K562 (cell line): ENCODE measurements at regions not wholly inside any gene's neighbourhood (a gene's known extent, or its start where the extent isn't known, plus 50 kb on each side); places are given as distances from the start of the nearest gene placed in this dataset.

Experiments
- ESRRA ChIP-seq: fragments of 450-650 bp; IDR thresholded peaks from 2 replicates; pipeline ENCODE4 v1.6.1; 2014; ENCODE audit warnings: low read depth, mild to moderate bottlenecking, moderate library complexity, borderline replicate concordance
- FOXM1 ChIP-seq, 2 experiments: fragments of 450-650 bp in 1 of 2; sonication (generic) in 1 of 2; formaldehyde crosslinking in 1 of 2; IDR thresholded peaks; 2 replicates each; pipeline versions ENCODE4 v1.6.1 to v1.9.0; 2017 to 2022; ENCODE audit warnings: low read depth in 2 of 2, mild to moderate bottlenecking in 2 of 2, missing genetic modification reagents in 1 of 2, moderate library complexity in 1 of 2
- GTF3C2 ChIP-seq: IDR thresholded peaks from 3 replicates; pipeline ENCODE4 v1.6.1; 2011; ENCODE audit warnings: borderline replicate concordance, mild to moderate bottlenecking, moderate library complexity; ENCODE audit not compliant: insufficient read length; ENCODE audit errors: extremely low read depth
- NCOA1 ChIP-seq: fragments of 450-650 bp; IDR thresholded peaks from 2 replicates; pipeline ENCODE4 v1.6.1; 2016; ENCODE audit warnings: low read depth
- PHTF2 ChIP-seq: fragments of 250-450 bp; sonication (Bioruptor Pico); IDR thresholded peaks from 2 replicates; pipeline ENCODE4 v1.5.0; 2021; ENCODE audit warnings: mild to moderate bottlenecking
- RBM25 ChIP-seq: fragments of 200-400 bp; formaldehyde crosslinking; IDR thresholded peaks from 2 replicates; pipeline ENCODE4 v1.6.1; 2018; ENCODE audit warnings: low read length, low read depth, moderate library complexity; ENCODE audit not compliant: severe bottlenecking
- SMAD2 ChIP-seq: fragments of 150-350 bp; IDR thresholded peaks from 2 replicates; pipeline ENCODE4 v1.6.1; 2014; ENCODE audit warnings: low read depth, mild to moderate bottlenecking, low read length
- SRF ChIP-seq, 2 experiments: fragments of 250-450, 450-650 bp in 1 of 2; sonication (Bioruptor Pico) in 1 of 2; sonication (generic) in 1 of 2; formaldehyde crosslinking; IDR thresholded peaks; 2 replicates each; pipeline versions ENCODE4 v1.5.0 to v1.5.1; 2020 to 2022; ENCODE audit warnings: mild to moderate bottlenecking in 1 of 2, missing genetic modification reagents in 1 of 2
- TAF7 ChIP-seq: fragments of 450-650 bp; IDR thresholded peaks from 2 replicates; pipeline ENCODE4 v1.6.1; 2016; ENCODE audit warnings: missing genetic modification characterization, missing compliant biosample characterization
- ZNF766 ChIP-seq: fragments of 200-800 bp; sonication (Bioruptor generic); conservative IDR thresholded peaks from 2 replicates; pipeline ENCODE4 v1.6.1; 2016; ENCODE audit warnings: missing genetic modification characterization, missing compliant biosample characterization
- TF ChIP-seq, protein P1 (sequence below): fragments of 450-650 bp; IDR thresholded peaks from 2 replicates; pipeline ENCODE4 v1.6.1; 2016; ENCODE audit warnings: mild to moderate bottlenecking, moderate library complexity

- no peak for TF ChIP-seq ESRRA
- TF ChIP-seq, protein P1, sequence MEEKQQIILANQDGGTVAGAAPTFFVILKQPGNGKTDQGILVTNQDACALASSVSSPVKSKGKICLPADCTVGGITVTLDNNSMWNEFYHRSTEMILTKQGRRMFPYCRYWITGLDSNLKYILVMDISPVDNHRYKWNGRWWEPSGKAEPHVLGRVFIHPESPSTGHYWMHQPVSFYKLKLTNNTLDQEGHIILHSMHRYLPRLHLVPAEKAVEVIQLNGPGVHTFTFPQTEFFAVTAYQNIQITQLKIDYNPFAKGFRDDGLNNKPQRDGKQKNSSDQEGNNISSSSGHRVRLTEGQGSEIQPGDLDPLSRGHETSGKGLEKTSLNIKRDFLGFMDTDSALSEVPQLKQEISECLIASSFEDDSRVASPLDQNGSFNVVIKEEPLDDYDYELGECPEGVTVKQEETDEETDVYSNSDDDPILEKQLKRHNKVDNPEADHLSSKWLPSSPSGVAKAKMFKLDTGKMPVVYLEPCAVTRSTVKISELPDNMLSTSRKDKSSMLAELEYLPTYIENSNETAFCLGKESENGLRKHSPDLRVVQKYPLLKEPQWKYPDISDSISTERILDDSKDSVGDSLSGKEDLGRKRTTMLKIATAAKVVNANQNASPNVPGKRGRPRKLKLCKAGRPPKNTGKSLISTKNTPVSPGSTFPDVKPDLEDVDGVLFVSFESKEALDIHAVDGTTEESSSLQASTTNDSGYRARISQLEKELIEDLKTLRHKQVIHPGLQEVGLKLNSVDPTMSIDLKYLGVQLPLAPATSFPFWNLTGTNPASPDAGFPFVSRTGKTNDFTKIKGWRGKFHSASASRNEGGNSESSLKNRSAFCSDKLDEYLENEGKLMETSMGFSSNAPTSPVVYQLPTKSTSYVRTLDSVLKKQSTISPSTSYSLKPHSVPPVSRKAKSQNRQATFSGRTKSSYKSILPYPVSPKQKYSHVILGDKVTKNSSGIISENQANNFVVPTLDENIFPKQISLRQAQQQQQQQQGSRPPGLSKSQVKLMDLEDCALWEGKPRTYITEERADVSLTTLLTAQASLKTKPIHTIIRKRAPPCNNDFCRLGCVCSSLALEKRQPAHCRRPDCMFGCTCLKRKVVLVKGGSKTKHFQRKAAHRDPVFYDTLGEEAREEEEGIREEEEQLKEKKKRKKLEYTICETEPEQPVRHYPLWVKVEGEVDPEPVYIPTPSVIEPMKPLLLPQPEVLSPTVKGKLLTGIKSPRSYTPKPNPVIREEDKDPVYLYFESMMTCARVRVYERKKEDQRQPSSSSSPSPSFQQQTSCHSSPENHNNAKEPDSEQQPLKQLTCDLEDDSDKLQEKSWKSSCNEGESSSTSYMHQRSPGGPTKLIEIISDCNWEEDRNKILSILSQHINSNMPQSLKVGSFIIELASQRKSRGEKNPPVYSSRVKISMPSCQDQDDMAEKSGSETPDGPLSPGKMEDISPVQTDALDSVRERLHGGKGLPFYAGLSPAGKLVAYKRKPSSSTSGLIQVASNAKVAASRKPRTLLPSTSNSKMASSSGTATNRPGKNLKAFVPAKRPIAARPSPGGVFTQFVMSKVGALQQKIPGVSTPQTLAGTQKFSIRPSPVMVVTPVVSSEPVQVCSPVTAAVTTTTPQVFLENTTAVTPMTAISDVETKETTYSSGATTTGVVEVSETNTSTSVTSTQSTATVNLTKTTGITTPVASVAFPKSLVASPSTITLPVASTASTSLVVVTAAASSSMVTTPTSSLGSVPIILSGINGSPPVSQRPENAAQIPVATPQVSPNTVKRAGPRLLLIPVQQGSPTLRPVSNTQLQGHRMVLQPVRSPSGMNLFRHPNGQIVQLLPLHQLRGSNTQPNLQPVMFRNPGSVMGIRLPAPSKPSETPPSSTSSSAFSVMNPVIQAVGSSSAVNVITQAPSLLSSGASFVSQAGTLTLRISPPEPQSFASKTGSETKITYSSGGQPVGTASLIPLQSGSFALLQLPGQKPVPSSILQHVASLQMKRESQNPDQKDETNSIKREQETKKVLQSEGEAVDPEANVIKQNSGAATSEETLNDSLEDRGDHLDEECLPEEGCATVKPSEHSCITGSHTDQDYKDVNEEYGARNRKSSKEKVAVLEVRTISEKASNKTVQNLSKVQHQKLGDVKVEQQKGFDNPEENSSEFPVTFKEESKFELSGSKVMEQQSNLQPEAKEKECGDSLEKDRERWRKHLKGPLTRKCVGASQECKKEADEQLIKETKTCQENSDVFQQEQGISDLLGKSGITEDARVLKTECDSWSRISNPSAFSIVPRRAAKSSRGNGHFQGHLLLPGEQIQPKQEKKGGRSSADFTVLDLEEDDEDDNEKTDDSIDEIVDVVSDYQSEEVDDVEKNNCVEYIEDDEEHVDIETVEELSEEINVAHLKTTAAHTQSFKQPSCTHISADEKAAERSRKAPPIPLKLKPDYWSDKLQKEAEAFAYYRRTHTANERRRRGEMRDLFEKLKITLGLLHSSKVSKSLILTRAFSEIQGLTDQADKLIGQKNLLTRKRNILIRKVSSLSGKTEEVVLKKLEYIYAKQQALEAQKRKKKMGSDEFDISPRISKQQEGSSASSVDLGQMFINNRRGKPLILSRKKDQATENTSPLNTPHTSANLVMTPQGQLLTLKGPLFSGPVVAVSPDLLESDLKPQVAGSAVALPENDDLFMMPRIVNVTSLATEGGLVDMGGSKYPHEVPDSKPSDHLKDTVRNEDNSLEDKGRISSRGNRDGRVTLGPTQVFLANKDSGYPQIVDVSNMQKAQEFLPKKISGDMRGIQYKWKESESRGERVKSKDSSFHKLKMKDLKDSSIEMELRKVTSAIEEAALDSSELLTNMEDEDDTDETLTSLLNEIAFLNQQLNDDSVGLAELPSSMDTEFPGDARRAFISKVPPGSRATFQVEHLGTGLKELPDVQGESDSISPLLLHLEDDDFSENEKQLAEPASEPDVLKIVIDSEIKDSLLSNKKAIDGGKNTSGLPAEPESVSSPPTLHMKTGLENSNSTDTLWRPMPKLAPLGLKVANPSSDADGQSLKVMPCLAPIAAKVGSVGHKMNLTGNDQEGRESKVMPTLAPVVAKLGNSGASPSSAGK = no peak
- TF ChIP-seq GTF3C2 = no peak
- no peak for TF ChIP-seq ZNF766 (CRISPR knock-in tag)
- no peak for TF ChIP-seq NCOA1
- TF ChIP-seq PHTF2 = no peak
- TF ChIP-seq RBM25 = no peak
- no peak for TF ChIP-seq SRF (CRISPR knock-in tag; IDR thresholded peaks at IDR 0.05)
- no peak for TF ChIP-seq TAF7 (tag)
- TF ChIP-seq SMAD2 = no peak
- no peak for TF ChIP-seq FOXM1 (IDR thresholded peaks at IDR 0.05; ENCODE audit: low read depth)
- TF ChIP-seq FOXM1 (CRISPR knock-in tag; IDR thresholded peaks at IDR 0.05; ENCODE audit: low read depth) = no peak
Measured at GRCh38 chr5:125262782-125263181, 516.3 kb upstream of the ZNF608 start (continued).
